Keratinocyte (primary cell): ENCODE measurements at regions not wholly inside any gene's neighbourhood (a gene's known extent, or its start where the extent isn't known, plus 50 kb on each side); places are given as distances from the start of the nearest gene placed in this dataset.

Source experiments
- DNase-seq: peaks from one replicate; pipeline ENCODE4 v3.0.0-alpha.2; 2011; ENCODE audit warnings: low read depth, missing footprints, low spot score
- FAIRE-seq: peaks from 2 replicates; lab custom pipeline; 2011; peaks lifted over from hg19 to GRCh38; lab: Jason Lieb, UNC
- H2AFZ ChIP-seq: 2 replicates; pipeline ENCODE4 v1.6.0; 2012; ENCODE audit warnings: low read length, control low read depth, inconsistent platforms; ENCODE audit not compliant: control insufficient read depth
- H3K27ac ChIP-seq: 2 replicates; pipeline ENCODE4 v1.5.1; 2011; ENCODE audit warnings: low read length; ENCODE audit not compliant: control insufficient read depth, insufficient read depth
- H3K27me3 ChIP-seq: 3 replicates; pipeline ENCODE4 v1.6.0; 2011; ENCODE audit warnings: low read length; ENCODE audit not compliant: control insufficient read depth, insufficient read depth; ENCODE audit errors: extremely low read depth
- H3K36me3 ChIP-seq, 2 experiments: 2 replicates in 1 of 2; 3 replicates in 1 of 2; pipeline ENCODE4 v1.5.1; 2011; ENCODE audit warnings: low read length in 2 of 2, mild to moderate bottlenecking in 1 of 2; ENCODE audit not compliant: control insufficient read depth in 2 of 2, insufficient read depth in 2 of 2; ENCODE audit errors: extremely low read depth in 1 of 2
- H3K4me1 ChIP-seq: 3 replicates; pipeline ENCODE4 v1.5.1; 2011; ENCODE audit warnings: low read length; ENCODE audit not compliant: control insufficient read depth, insufficient read depth; ENCODE audit errors: extremely low read depth
- H3K4me2 ChIP-seq: 3 replicates; pipeline ENCODE4 v1.6.0; 2011; ENCODE audit warnings: low read depth, low read length; ENCODE audit not compliant: control insufficient read depth, insufficient read depth; ENCODE audit errors: extremely low read depth
- H3K4me3 ChIP-seq, 3 experiments: fragments of 200-600 bp in 1 of 3; sonication (generic) in 1 of 3; 2 replicates in 2 of 3; 3 replicates in 1 of 3; pipeline ENCODE4 v1.5.1; 2011 to 2016; ENCODE audit warnings: low read length in 3 of 3, mild to moderate bottlenecking in 3 of 3, control low read depth in 2 of 3, inconsistent platforms in 1 of 3, low read depth in 1 of 3, mixed read lengths in 1 of 3, mixed run types in 1 of 3, moderate library complexity in 1 of 3; ENCODE audit not compliant: control insufficient read depth in 2 of 3, insufficient read depth in 2 of 3; ENCODE audit errors: extremely low read depth in 1 of 3
- H3K79me2 ChIP-seq: 2 replicates; pipeline ENCODE4 v1.6.0; 2012; ENCODE audit warnings: low read length; ENCODE audit not compliant: control insufficient read depth, insufficient read depth
- H3K9ac ChIP-seq: 3 replicates; pipeline ENCODE4 v1.6.0; 2011; ENCODE audit warnings: low read length; ENCODE audit not compliant: control insufficient read depth, insufficient read depth; ENCODE audit errors: extremely low read depth
- H3K9me1 ChIP-seq: 3 replicates; pipeline ENCODE4 v1.6.0; 2011; ENCODE audit warnings: low read length; ENCODE audit not compliant: control insufficient read depth, insufficient read depth; ENCODE audit errors: extremely low read depth
- H3K9me3 ChIP-seq: 2 replicates; pipeline ENCODE4 v1.5.1; 2012; ENCODE audit warnings: low read depth, low read length; ENCODE audit not compliant: control insufficient read depth
- H4K20me1 ChIP-seq: 3 replicates; pipeline ENCODE4 v1.6.0; 2011; ENCODE audit warnings: low read length; ENCODE audit not compliant: control insufficient read depth, insufficient read depth; ENCODE audit errors: extremely low read depth
- CTCF ChIP-seq, 3 experiments: IDR thresholded peaks in 1 of 3; conservative IDR thresholded peaks in 1 of 3; optimal IDR thresholded peaks in 1 of 3; 2 replicates in 2 of 3; 3 replicates in 1 of 3; pipeline versions ENCODE3 to v1.5.1; 2011; ENCODE audit warnings: low read length in 3 of 3, mild to moderate bottlenecking in 3 of 3, moderate library complexity in 2 of 3, control low read depth in 1 of 3, inconsistent platforms in 1 of 3; ENCODE audit not compliant: insufficient read depth in 2 of 3; ENCODE audit errors: extremely low read depth in 1 of 3
- EZH2 ChIP-seq: IDR thresholded peaks from one replicate; pipeline ENCODE4 v1.6.1; 2012; ENCODE audit warnings: inconsistent platforms, mild to moderate bottlenecking, low read length, moderate library complexity
- dilution Hi-C: fragments of 300-500 bp; cut with MboI; formaldehyde crosslinking; loops from one replicate; pipeline ENCODE4 v1.7.0; 2020; ENCODE audit warnings: low sequenced_read_pairs; ENCODE audit not compliant: extremely low pct_ligation_motif_present

GRCh38 chr2:41896186-41896846 is 151.5 kb upstream of the PKDCC start:
- Histone ChIP-seq H3K79me2 (no peaks in the 10 kb centered on the region), H3K27me3 (no peaks in the 10 kb centered on the region), H3K9me1 (no peaks in the 10 kb centered on the region), H2AFZ (no peak overlapping the region), H3K27ac (no peak overlapping the region), H3K36me3 (no peaks in the 10 kb centered on the region), H3K9ac (no peak overlapping the region), H3K4me2 (no peak overlapping the region), H3K9me3 (no peaks in the 10 kb centered on the region), H3K4me1 (no peaks in the 10 kb centered on the region), H3K4me3 (no peak overlapping the region), H4K20me1 (no peaks in the 10 kb centered on the region)
- dilution Hi-C loops: no loop called here
- TF ChIP-seq EZH2: no peak
- no peak for TF ChIP-seq CTCF (optimal IDR thresholded peaks at IDR 0.05 in 1 of 3, IDR thresholded peaks at IDR 0.05 in 1 of 3, conservative IDR thresholded peaks at IDR 0.05 in 1 of 3; ENCODE audit: extremely low read depth in 1 of 3, insufficient read depth in 2 of 3, low read length in 3 of 3)
- no peak for FAIRE-seq
- DNase-seq: no peak

- no peaks in the 10 kb centered on the region for H4K20me1 ChIP-seq
- DNase-seq (no peak), FAIRE-seq (no peak)
- no peaks in the 10 kb centered on the region for H3K27me3 ChIP-seq
- H2AFZ ChIP-seq: no peak overlapping the region
- H3K4me1 ChIP-seq: no peaks in the 10 kb centered on the region
- TF ChIP-seq CTCF (optimal IDR thresholded peaks at IDR 0.05 in 1 of 3, IDR thresholded peaks at IDR 0.05 in 1 of 3, conservative IDR thresholded peaks at IDR 0.05 in 1 of 3; ENCODE audit: extremely low read depth in 1 of 3, insufficient read depth in 2 of 3, low read length in 3 of 3) (no peak), EZH2 (no peak)
- no peaks in the 10 kb centered on the region for H3K9me1 ChIP-seq
- H3K4me3 ChIP-seq: no peak overlapping the region
- H3K4me2 ChIP-seq: no peak overlapping the region
- no peaks in the 10 kb centered on the region for H3K36me3 ChIP-seq
- dilution Hi-C loops: no loop called here
- H3K79me2 ChIP-seq: no peaks in the 10 kb centered on the region
- H3K9me3 ChIP-seq: no peaks in the 10 kb centered on the region
- no peak overlapping the region for H3K9ac ChIP-seq
- no peak overlapping the region for H3K27ac ChIP-seq
These were observed 148.6 kb upstream of the PKDCC start for GRCh38 chr2:41899189-41899588.
